ENCODE measurements at regions not wholly inside any gene's neighbourhood (a gene's known extent, or its start where the extent isn't known, plus 50 kb on each side); places are given as distances from the start of the nearest gene placed in this dataset.

DNA sequence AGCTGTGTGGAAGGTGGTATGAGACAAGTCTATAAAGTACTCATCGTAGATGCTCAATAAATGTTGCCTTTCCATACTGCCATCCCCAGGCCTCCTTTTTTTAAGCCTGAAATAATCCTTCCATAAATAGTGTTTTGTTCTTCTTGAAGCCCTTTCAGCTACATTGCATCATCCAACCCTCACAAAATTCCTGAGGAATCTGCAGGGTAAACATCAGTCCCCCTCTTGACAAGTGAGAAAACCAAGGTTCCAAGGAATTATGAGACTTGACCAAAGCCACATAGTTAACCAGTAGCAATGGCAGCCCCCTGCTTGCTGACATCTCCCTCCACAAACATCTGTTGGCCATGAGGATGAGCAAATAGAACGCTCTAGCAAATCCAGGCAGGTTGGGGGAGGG lies 89.7 kb upstream of the CCL1 start:
- peaks cover 29 to 64% of the 10 kb centered on the region in 2 donors for H3K27me3 Mint-ChIP-seq (ENCODE audit: low read depth in 2 of 2)
- 94% methylated on average over 2 of the region's 2 CpGs for WGBS (ENCODE audit: insufficient coverage)

GRCh38 chr17:34451313-34451712 lies 88.3 kb upstream of the CCL1 start:
- Histone ChIP-seq H3K9me3 (ENCODE audit: control insufficient read depth, insufficient read depth, low read length) (no peaks in the 10 kb centered on the region), H3K4me3 (ENCODE audit: low read length) (no peak overlapping the region), H3K4me1 (ENCODE audit: control insufficient read depth, insufficient read depth, low read length) (no peaks in the 10 kb centered on the region), H3K27ac (ENCODE audit: low read length) (no peak overlapping the region), H3K36me3 (ENCODE audit: control insufficient read depth, insufficient read depth, low read length) (no peaks in the 10 kb centered on the region), H3K27me3 (ENCODE audit: control insufficient read depth, insufficient read depth, low read length) (no peaks in the 10 kb centered on the region)
- no peak overlapping the region for H3K4me3 Mint-ChIP-seq
- ATAC-seq (no peak), DNase-seq (no peak)
- WGBS (ENCODE audit: insufficient coverage) = 85% methylated on average over 2 of the region's 2 CpGs
- no peak overlapping the region for H3K27ac Mint-ChIP-seq
- intact Hi-C loops (cut with micrococcal nuclease) = no loop called here
- no peaks in the 10 kb centered on the region for H3K9me3 Mint-ChIP-seq
- no peaks in the 10 kb centered on the region for H3K4me1 Mint-ChIP-seq
- TF ChIP-seq CTCF (IDR thresholded peaks at IDR 0.05) = no peak
- H3K36me3 Mint-ChIP-seq = no peaks in the 10 kb centered on the region
- peaks cover 25 to 65% of the 10 kb centered on the region in 2 donors for H3K27me3 Mint-ChIP-seq (ENCODE audit: low read depth in 2 of 2)

More for the DNA sequence above, 89.7 kb upstream of the CCL1 start:
- no peak overlapping the region for H3K4me3 Mint-ChIP-seq
- intact Hi-C loops (cut with micrococcal nuclease) = no loop called here
- Histone ChIP-seq H3K36me3 (ENCODE audit: control insufficient read depth, insufficient read depth, low read length) (no peaks in the 10 kb centered on the region), H3K4me1 (ENCODE audit: control insufficient read depth, insufficient read depth, low read length) (no peaks in the 10 kb centered on the region), H3K27ac (ENCODE audit: low read length) (no peak overlapping the region), H3K9me3 (ENCODE audit: control insufficient read depth, insufficient read depth, low read length) (no peaks in the 10 kb centered on the region), H3K4me3 (ENCODE audit: low read length) (no peak overlapping the region), H3K27me3 (ENCODE audit: control insufficient read depth, insufficient read depth, low read length) (no peaks in the 10 kb centered on the region)
- H3K9me3 Mint-ChIP-seq = no peaks in the 10 kb centered on the region
- no peak for TF ChIP-seq CTCF (IDR thresholded peaks at IDR 0.05)
- H3K36me3 Mint-ChIP-seq = no peaks in the 10 kb centered on the region
- no peak overlapping the region for H3K27ac Mint-ChIP-seq
- DNase-seq = no peak
- H3K4me1 Mint-ChIP-seq = no peaks in the 10 kb centered on the region
- ATAC-seq = no peak

DNA sequence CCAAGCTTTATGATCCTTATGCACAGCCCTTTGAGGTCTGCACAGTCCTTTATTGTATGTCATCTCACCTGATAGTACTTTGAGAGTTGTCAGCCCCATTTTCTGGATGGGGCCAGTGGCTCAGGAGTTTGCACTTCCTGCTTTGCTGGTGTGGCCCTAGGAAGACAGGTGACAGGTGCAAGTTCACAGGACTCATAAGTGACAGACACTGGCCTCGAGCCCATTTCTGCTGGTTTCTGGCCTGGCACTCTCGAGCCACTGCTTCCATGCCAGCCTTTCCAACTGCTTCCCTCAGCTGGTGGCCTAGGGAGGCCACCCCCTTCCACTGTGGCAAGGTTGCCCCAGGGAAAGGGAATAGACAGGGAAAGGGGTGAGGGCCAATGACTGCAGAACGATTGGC lies 84.4 kb upstream of the CCL1 start:
- Histone ChIP-seq H3K4me3 (ENCODE audit: low read length) (no peak overlapping the region), H3K36me3 (ENCODE audit: control insufficient read depth, insufficient read depth, low read length) (no peaks in the 10 kb centered on the region), H3K27ac (ENCODE audit: low read length) (no peak overlapping the region), H3K9me3 (ENCODE audit: control insufficient read depth, insufficient read depth, low read length) (no peaks in the 10 kb centered on the region), H3K4me1 (ENCODE audit: control insufficient read depth, insufficient read depth, low read length) (no peaks in the 10 kb centered on the region), H3K27me3 (ENCODE audit: control insufficient read depth, insufficient read depth, low read length) (no peaks in the 10 kb centered on the region)
- ATAC-seq = no peak
- peaks cover 13 to 38% of the 10 kb centered on the region in 2 donors for H3K27me3 Mint-ChIP-seq (ENCODE audit: low read depth in 2 of 2)
- TF ChIP-seq CTCF (IDR thresholded peaks at IDR 0.05) = no peak
- no peaks in the 10 kb centered on the region for H3K36me3 Mint-ChIP-seq
- 66% methylated on average over 3 of the region's 3 CpGs for WGBS (ENCODE audit: insufficient coverage)
- no peak for DNase-seq
- no peaks in the 10 kb centered on the region for H3K4me1 Mint-ChIP-seq
- intact Hi-C loops (cut with micrococcal nuclease) = no loop called here
- H3K4me3 Mint-ChIP-seq = no peak overlapping the region
- H3K27ac Mint-ChIP-seq = no peak overlapping the region
- no peaks in the 10 kb centered on the region for H3K9me3 Mint-ChIP-seq

DNA sequence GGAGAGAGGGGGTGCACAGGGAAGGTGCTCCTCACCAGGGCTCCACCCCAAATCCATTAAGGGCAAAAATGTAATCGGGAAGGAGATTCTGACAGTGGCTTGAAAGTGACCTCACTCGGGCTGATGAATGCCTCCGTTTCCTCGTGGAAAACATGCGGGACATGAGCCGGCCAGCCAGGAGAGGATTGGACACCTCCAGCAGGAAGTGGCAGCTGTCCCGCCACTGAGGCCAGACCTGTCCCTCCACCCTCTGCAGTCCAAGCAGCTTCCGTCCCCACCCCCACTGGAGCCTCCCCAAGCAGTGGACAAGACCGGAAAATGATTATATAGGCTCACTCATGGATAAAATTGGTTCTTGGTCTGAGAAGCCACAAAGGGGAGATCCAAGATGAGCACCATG lies 82.1 kb upstream of the CCL1 start:
- H3K4me3 ChIP-seq (ENCODE audit: low read length) = no peak overlapping the region
- no peaks in the 10 kb centered on the region for H3K9me3 Mint-ChIP-seq
- no peak for DNase-seq
- no peak for TF ChIP-seq CTCF (IDR thresholded peaks at IDR 0.05)
- 84% methylated on average over 9 of the region's 9 CpGs for WGBS (ENCODE audit: insufficient coverage)
- H3K4me1 Mint-ChIP-seq = no peaks in the 10 kb centered on the region
- no peaks in the 10 kb centered on the region for H3K36me3 Mint-ChIP-seq
- no peaks in the 10 kb centered on the region for H3K4me1 ChIP-seq (ENCODE audit: control insufficient read depth, insufficient read depth, low read length)
- H3K27ac Mint-ChIP-seq = no peak overlapping the region
- H3K4me3 Mint-ChIP-seq = no peak overlapping the region
- no peaks in the 10 kb centered on the region for H3K36me3 ChIP-seq (ENCODE audit: control insufficient read depth, insufficient read depth, low read length)
- intact Hi-C loops (cut with micrococcal nuclease) = no loop called here
- no peaks in the 10 kb centered on the region for H3K9me3 ChIP-seq (ENCODE audit: control insufficient read depth, insufficient read depth, low read length)
- ATAC-seq = no peak
- H3K27me3 Mint-ChIP-seq (ENCODE audit: low read depth in 2 of 2) = peaks cover 18 to 23% of the 10 kb centered on the region in 2 donors
- H3K27ac ChIP-seq (ENCODE audit: low read length) = no peak overlapping the region
- no peaks in the 10 kb centered on the region for H3K27me3 ChIP-seq (ENCODE audit: control insufficient read depth, insufficient read depth, low read length)
